Activated CD8-positive, alpha-beta memory T cell treated with anti-CD3 and anti-CD28 coated beads, Interleukin-2, amount 50 U/mL, for 48 hours (primary cell): ENCODE measurements at regions not wholly inside any gene's neighbourhood (a gene's known extent, or its start where the extent isn't known, plus 50 kb on each side); places are given as distances from the start of the nearest gene placed in this dataset.

Source experiments
- DNase-seq: peaks from one replicate; pipeline ENCODE4 v3.0.0-alpha.2; 2020

GRCh38 chr17:6323626-6324356 is 111.1 kb downstream of the AIPL1 start:
- no peak for DNase-seq

DNA sequence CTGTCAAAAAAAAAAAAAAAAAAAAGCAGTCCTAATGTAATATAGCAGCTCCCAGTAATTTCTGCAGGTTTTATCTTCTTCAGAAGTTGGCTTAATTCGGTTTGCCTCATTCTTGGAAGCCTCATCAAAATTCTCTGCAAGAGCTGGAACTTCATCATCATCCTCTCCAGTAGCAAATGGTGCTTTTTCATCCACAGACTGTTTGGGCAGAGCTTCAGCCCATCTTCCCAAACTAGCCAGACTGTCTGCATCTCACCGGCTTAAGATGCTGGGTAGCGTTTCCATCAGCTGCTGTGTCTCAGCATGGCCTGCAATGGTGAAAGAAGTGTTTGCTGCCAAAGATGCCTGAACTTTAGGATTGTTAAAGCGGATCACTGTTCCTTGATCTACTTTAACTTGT is 112.6 kb downstream of the AIPL1 start:
- no peak for DNase-seq

GRCh38 chr17:6314311-6314710 is 120.6 kb downstream of the AIPL1 start:
- no peak for DNase-seq

- DNase-seq, result no peak
Observed at GRCh38 chr17:6313835-6314234, 121.1 kb downstream of the AIPL1 start.

GRCh38 chr17:6306820-6307219 is 128.1 kb downstream of the AIPL1 start:
- DNase-seq, result no peak

DNA sequence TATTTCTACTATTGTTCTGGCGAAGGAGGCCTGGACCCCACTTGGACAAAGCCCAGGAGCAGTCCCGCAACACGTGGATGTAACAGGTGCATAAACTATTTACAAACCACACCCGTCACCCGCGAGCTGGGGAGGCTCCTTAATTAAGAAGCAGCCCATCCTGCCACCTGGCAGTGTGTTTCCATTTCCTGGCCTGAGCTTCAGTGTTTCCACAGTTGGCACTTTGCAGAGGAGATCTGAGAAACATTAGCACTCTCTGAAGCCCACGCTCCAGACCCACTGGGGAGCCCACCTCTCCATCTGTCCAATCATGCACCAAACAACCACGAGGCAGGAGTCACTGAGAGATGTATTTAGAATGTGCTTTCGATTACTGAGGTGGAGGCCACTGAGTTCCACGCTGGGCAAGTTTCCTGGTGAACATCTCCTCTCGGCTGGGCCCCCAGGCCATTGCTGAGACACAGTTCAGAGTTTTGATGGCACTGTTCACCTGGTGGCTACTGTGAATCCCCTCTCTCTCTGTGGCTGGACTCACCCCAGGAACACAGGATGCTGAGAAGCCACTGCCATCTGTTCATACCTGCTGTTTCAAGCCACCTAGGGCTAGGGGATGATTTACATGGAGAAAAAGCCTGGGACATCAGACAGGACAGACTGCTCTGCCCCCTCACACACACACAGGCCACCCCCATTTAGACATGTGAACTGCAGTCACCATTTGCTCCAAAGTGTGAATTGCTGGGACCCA is 129.1 kb downstream of the AIPL1 start:
- DNase-seq, result no peak

- DNase-seq, result no peak
Observed at GRCh38 chr17:6304894-6305612, 129.9 kb downstream of the AIPL1 start.

- no peak for DNase-seq
Observed at GRCh38 chr17:6303664-6304063, 131.3 kb downstream of the AIPL1 start.

DNA sequence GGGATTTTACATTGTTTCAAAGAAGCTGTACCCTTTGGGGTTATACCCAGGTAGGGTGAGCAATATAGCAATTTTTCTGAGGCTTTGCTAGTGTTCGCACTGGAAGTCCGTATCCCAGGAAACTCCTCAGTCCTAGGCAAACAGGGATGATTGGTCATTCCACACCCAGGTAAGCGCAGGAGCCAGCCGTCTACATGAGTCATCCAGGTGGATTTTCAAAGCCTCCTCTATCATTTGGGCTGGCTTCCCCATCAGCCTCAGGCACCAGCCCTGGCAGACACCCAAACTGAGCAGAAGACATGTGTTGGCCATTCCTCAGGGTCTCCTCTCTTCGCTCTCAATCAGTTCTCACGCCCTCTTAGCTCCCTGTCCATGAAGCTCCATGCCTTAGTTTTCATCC is 135.6 kb downstream of the AIPL1 start:
- DNase-seq, result no peak

DNA sequence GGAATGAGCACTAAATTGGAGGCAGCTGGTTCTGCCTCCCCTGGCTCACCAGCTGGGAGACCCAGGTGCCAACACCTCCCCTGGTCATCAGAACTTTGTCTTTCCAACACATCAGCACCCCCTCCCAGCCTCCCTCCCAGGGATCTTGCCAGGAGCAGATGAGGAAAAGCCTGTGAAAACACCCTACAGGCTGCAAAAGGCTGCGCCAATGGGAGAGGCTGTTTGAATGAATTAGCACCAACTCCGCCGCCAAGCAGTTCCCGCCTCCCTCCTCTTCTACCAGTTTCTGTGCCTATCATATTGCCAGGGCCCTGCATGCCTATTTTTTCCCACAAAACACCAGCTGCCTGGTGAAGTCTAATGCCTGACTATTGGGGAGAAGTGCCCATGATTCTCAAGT is 137.0 kb downstream of the AIPL1 start:
- DNase-seq, result no peak

DNA sequence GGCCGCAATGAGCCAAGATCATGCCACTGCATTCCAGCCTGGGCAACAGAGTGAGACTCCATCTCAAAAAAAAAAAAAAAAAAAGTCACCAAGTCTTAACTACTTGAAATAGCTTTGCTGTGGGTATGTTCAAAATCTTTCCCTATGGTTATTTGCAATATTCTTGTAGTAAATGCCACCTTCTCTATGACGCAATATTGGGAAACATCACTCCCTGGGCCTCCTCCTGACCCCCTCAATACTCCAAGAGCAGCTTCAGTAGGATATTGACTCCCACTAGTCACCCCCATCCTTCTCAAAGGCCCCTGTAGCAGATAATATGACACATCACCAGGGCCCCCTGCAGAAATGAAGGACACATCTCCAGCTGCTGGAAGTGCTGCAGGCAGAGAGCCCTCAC is 137.8 kb downstream of the AIPL1 start:
- no peak for DNase-seq

- no peak for DNase-seq
Observed at GRCh38 chr17:6290488-6291196, 144.3 kb downstream of the AIPL1 start.

GRCh38 chr17:6286233-6286632 is 148.7 kb downstream of the AIPL1 start:
- DNase-seq, result no peak

- no peak for DNase-seq
Observed at GRCh38 chr17:6285486-6285885, 149.4 kb downstream of the AIPL1 start.

DNA sequence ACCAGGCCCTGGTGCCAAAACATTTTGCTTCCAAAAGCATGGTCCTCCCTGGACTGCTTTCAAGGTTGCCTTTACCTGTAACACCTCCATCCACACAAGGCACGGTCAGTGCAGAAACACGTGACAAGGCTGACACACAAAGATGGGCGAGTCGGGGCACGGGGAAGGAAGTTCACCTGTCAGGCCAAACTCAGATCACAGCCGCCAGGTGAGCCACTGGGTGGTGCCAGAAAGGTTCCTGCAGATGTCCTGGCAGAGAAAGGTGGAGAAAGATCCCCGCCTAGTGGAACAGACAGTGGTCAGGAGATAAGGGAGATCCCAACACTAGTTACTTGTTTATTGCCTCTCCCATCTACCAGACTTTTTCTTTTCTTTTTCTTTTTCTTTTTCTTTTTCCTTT is 155.3 kb downstream of the AIPL1 start:
- DNase-seq, result no peak

DNA sequence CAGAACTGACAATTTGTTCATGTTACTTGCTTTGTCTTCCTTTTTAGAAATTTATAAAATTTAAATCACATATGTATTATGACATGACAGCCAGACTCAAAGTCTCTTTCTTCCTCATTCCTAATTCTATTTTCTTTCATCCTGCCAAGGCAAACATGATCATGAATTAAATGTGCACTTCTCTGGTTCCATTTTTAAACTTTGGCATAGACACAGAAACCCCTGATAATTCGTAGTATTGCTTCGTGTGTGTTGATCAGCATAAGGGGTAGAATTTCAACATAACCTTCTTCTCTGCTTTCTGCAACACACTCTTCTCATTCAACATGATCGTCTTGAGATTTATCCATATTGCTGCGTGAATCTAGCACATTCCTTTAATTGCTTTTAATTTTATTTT is 156.5 kb downstream of the AIPL1 start:
- no peak for DNase-seq

DNA sequence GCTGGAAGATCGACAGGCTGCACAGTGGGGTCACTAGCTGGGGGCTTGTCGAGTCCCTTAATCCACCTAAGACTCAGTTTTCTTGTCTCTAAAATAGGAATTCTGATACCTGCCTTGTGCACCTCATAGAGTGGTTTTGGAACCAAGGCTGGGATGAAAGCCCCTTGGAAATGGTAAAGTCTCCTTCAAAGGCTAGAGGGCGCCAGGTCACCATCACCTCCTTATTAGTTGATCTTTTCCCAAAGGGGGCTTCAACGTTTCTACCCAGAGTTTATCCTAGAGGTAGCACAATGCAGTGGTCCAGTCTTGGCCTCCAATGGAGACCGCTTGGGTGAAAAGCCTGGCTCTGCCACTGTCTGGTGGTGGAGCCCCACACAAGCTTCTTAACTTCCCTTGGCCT is 158.2 kb downstream of the AIPL1 start:
- no peak for DNase-seq

- no peak for DNase-seq
Observed at GRCh38 chr17:6274310-6274709, 160.6 kb downstream of the AIPL1 start.

- no peak for DNase-seq
Observed at GRCh38 chr17:6269478-6269877, 165.4 kb downstream of the AIPL1 start.

DNA sequence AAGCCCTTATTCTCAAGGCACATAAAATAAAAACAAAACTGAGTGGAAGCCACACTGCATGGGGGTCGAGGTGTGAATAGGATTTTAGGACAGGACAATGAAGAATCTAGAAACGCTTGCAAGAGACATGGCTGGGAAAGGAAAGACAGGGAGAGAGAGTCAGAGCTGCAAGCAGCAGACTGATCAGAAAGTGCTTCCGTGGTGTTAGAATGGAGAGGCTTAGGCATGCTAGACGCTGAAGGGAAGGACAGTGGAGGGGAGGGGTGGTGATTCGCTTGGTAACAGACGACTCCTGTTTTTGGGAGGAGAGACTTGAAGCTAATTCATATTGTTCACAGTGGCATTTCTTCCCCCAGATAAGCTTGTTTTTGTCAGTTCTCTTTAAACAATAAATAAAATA is 173.5 kb downstream of the AIPL1 start:
- no peak for DNase-seq

GRCh38 chr17:6259899-6260298 is 175.0 kb downstream of the AIPL1 start:
- DNase-seq, result no peak

GRCh38 chr17:6257336-6257735 is 177.6 kb downstream of the AIPL1 start:
- DNase-seq, result no peak

- no peak for DNase-seq
Observed at GRCh38 chr17:6255322-6255721, 179.6 kb downstream of the AIPL1 start.
